Right kidney (tissue), 1 donor: ENCODE measurements at regions not wholly inside any gene's neighbourhood (a gene's known extent, or its start where the extent isn't known, plus 50 kb on each side); places are given as distances from the start of the nearest gene placed in this dataset.

Source experiments
- DNase-seq: peaks from one replicate; pipeline ENCODE4 v3.0.0-alpha.2; 2016

GRCh38 chr18:26794230-26795101 lies 71.0 kb downstream of the AQP4 start:
- no peak for DNase-seq

- DNase-seq = no peak
Observed at GRCh38 chr18:26792661-26793060, 72.8 kb downstream of the AQP4 start.

GRCh38 chr18:26791676-26792075 lies 73.8 kb downstream of the AQP4 start:
- DNase-seq = no peak

GRCh38 chr18:26784599-26784998 lies 80.9 kb downstream of the AQP4 start:
- no peak for DNase-seq

DNA sequence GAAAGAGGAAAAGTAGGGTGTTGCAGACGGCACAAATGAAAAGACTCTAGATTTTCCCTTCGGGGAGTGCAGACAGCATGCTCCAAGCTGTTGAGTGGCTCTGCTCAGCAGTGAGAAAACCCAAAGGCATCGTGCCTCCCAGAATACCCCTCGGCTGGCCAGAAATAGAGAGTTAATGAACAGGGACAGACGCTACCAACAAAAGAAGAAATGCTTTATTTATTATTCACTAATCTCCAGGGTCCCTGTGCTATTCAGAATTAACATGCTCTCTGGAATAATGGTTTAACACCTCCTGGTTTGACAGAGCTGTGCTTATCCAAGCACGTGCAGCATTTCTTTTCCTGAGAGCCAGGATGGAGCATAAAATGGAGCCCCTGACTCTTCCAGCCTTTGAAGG lies 82.3 kb downstream of the AQP4 start:
- DNase-seq = no peak

GRCh38 chr18:26780520-26781325 lies 84.8 kb downstream of the AQP4 start:
- DNase-seq = no peak

GRCh38 chr18:26778054-26778393 lies 87.5 kb downstream of the AQP4 start:
- DNase-seq = no peak

- DNase-seq = peak; percentile 52
Observed at GRCh38 chr18:26777351-26778053, 88.0 kb downstream of the AQP4 start.

DNA sequence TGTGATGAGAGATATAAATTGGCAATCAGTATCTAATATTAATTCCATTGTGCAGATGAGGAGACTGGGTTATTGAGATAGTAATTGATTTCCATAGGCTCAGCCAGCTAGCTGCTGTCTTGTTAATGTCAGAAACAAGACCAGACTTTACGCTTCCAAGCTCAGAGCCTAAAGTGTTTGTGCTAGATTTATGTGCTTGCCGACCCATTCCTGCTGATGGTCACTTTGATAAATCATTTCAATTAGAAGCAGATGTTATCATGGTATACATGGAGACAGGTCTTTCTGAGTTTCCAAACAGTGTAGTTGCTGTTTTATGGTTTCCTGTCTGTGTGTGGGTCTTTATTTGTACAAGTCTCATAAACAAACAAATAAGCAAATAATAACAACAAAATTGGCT lies 92.8 kb downstream of the AQP4 start:
- DNase-seq = no peak

GRCh38 chr18:26771524-26771923 lies 94.0 kb downstream of the AQP4 start:
- no peak for DNase-seq

- no peak for DNase-seq
Observed at GRCh38 chr18:26768385-26768784, 97.1 kb downstream of the AQP4 start.

GRCh38 chr18:26765498-26765897 lies 100.0 kb downstream of the AQP4 start:
- no peak for DNase-seq

GRCh38 chr18:26764586-26764985 lies 100.9 kb downstream of the AQP4 start:
- no peak for DNase-seq

DNA sequence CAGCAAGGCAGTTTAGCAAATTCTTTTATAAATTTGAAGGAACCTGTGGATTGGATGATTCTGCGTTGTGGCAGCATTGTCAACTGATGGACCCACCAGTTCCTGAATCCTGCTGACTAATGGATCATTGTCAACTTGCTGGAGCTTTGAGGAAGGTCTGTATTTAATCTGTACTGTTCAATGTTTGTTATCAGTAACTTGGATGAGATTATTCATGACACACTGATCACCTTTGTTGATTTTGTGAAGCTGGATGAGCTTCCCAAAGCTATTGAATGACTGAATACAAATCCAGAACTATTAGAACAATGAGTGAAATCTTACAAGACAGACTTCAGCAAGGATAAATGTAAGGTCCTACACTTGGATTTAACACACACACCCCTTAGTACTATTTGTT lies 101.3 kb downstream of the AQP4 start:
- no peak for DNase-seq

- no peak for DNase-seq
Observed at GRCh38 chr18:26763446-26764110, 101.9 kb downstream of the AQP4 start.

DNA sequence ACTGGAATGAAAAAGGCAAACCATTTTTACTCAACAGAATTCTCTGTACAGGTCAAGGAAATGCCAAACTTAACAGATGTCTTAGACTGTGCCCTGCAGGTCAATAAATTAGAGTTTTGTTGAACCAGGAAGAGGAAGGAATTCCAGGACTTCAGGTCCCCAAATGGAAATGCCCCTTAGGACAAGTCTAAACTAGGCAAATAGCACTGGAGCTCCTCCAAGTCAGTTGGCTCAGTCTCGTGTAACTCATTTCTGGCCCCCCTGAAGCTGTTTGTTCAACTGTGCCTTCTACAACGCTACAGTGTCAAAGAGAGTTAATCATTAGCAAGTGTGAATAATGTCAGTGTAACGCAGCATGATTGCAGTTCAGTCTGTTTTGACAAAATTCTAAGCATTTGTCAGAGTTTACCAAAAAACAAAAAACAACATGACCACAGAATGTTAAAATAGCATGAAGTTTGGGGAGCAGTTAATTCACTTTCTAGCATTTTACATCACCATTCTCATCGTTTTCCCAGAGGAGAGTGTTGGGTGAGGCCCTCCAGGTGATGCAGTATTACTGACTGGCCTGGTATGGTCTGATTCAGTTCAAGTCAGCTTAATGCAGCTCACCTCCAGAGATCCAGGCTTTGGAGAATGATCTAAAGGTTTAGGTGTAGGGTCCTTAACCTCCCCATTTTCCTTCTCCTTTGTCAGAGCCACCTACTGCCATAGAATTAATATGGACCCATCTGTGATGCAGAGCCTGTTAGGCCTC lies 108.1 kb downstream of the AQP4 start:
- no peak for DNase-seq

DNA sequence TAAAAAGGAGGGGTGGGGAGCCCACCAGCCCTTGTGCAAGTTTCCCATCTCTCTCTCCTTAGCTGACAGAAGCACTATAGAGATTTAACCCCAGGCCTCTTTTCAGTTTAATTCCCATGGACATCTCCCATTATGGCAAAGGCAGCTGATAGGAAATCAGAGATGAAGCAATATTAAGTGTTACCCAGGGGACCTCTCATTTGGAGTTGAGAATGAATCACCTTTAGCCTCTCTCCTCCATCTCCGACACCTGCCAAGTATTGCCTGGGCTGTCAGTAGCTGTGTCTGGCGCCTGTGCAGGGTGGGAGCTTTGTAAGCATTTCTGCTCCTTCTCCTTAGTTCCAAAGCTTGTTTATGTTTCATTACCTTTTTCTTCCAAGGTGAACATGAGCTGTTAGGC lies 109.0 kb downstream of the AQP4 start:
- no peak for DNase-seq

- DNase-seq = no peak
Observed at GRCh38 chr18:26746826-26747475, 118.6 kb downstream of the AQP4 start.

GRCh38 chr18:26746398-26746797 lies 119.1 kb downstream of the AQP4 start:
- no peak for DNase-seq

GRCh38 chr18:26745288-26746181 lies 120.0 kb downstream of the AQP4 start:
- no peak for DNase-seq
